Esophagus (tissue), 2 donors: ENCODE measurements at regions not wholly inside any gene's neighbourhood (a gene's known extent, or its start where the extent isn't known, plus 50 kb on each side); places are given as distances from the start of the nearest gene placed in this dataset.

Experiments used
- H3K27ac ChIP-seq, 2 donors: one replicate each; pipeline ENCODE4 v1.5.1; 2013; ENCODE audit warnings: low read depth in 2 of 2, mild to moderate bottlenecking in 2 of 2, inconsistent platforms in 1 of 2, low read length in 1 of 2, moderate library complexity in 1 of 2
- H3K27me3 ChIP-seq, 2 donors: one replicate each; pipeline ENCODE4 v1.6.1; 2013; ENCODE audit warnings: low read length in 2 of 2, control low read depth in 1 of 2, mild to moderate bottlenecking in 1 of 2; ENCODE audit not compliant: insufficient read depth in 2 of 2, control insufficient read depth in 1 of 2
- H3K36me3 ChIP-seq, 2 donors: one replicate each; pipeline ENCODE4 v1.6.1; 2013; ENCODE audit warnings: low read length in 1 of 2; ENCODE audit not compliant: control insufficient read depth in 2 of 2, insufficient read depth in 2 of 2
- H3K4me1 ChIP-seq, 2 donors: one replicate each; pipeline ENCODE4 v1.6.1; 2013; ENCODE audit warnings: low read length in 1 of 2; ENCODE audit not compliant: control insufficient read depth in 2 of 2, insufficient read depth in 2 of 2
- H3K4me3 ChIP-seq, 2 donors: one replicate each; pipeline ENCODE4 v1.5.1; 2013; ENCODE audit warnings: low read length in 2 of 2, mild to moderate bottlenecking in 2 of 2, low read depth in 1 of 2, moderate library complexity in 1 of 2
- H3K9me3 ChIP-seq, 2 donors: one replicate each; pipeline ENCODE4 v1.6.1; 2013; ENCODE audit warnings: mild to moderate bottlenecking in 2 of 2, low read depth in 1 of 2, low read length in 1 of 2, moderate library complexity in 1 of 2; ENCODE audit not compliant: control insufficient read depth in 2 of 2, insufficient read depth in 1 of 2
- WGBS, 2 donors: extraction: QIAGEN DNeasy Blood & Tissue Kit; methylation state at CpG; one replicate each; pipeline ENCODE4 v1.1.7; 2013; 5-methylcytosine and 5-hydroxymethylcytosine counted together
- donor health status: healthy with polysubstance abuse.
- donor health status: Bipolar disorder and iron deficiency.

- no peaks in the 10 kb centered on the region for H3K9me3 ChIP-seq
- H3K36me3 ChIP-seq, result no peaks in the 10 kb centered on the region
- H3K4me1 ChIP-seq, result no peaks in the 10 kb centered on the region
- peak overlapping the region in 1 of 2 donors; percentile 1 for H3K27ac ChIP-seq
- H3K27me3 ChIP-seq, result peaks cover 0 to 6% of the 10 kb centered on the region in 2 donors
- no peak overlapping the region for H3K4me3 ChIP-seq
- 56 to 65% methylated on average over 20 of the region's 20 CpGs for WGBS, 2 donors
These were observed 211.1 kb downstream of the ANKRD60 start for GRCh38 chr20:58017231-58017969.

GRCh38 chr20:58016779-58017178 is 211.7 kb downstream of the ANKRD60 start:
- no peak overlapping the region for H3K4me3 ChIP-seq
- no peaks in the 10 kb centered on the region for H3K36me3 ChIP-seq
- no peak overlapping the region for H3K27ac ChIP-seq
- H3K27me3 ChIP-seq, result peaks cover 0 to 6% of the 10 kb centered on the region in 2 donors
- 81 to 90% methylated on average over 2 of the region's 2 CpGs for whole genome bisulfite sequencing, 2 donors
- H3K9me3 ChIP-seq, result no peaks in the 10 kb centered on the region
- H3K4me1 ChIP-seq, result no peaks in the 10 kb centered on the region

GRCh38 chr20:58014628-58015315 is 213.7 kb downstream of the ANKRD60 start:
- H3K4me1 ChIP-seq, result no peaks in the 10 kb centered on the region
- 50 to 53% methylated on average over 5 of the region's 5 CpGs for WGBS, 2 donors
- H3K9me3 ChIP-seq, result no peaks in the 10 kb centered on the region
- H3K27ac ChIP-seq, result no peak overlapping the region
- no peak overlapping the region for H3K4me3 ChIP-seq
- H3K36me3 ChIP-seq, result no peaks in the 10 kb centered on the region
- H3K27me3 ChIP-seq, result peaks cover 0 to 6% of the 10 kb centered on the region in 2 donors

- 69 to 72% methylated on average over 16 of the region's 16 CpGs for WGBS, 2 donors
- H3K4me3 ChIP-seq, result no peak overlapping the region
These were observed 215.5 kb downstream of the ANKRD60 start for GRCh38 chr20:58012731-58013510.

GRCh38 chr20:58011947-58012610 is 216.4 kb downstream of the ANKRD60 start:
- H3K4me3 ChIP-seq, result no peak overlapping the region
- H3K4me1 ChIP-seq, result no peaks in the 10 kb centered on the region
- H3K27ac ChIP-seq, result no peak overlapping the region
- peaks cover 0 to 6% of the 10 kb centered on the region in 2 donors for H3K27me3 ChIP-seq
- H3K9me3 ChIP-seq, result no peaks in the 10 kb centered on the region
- no peaks in the 10 kb centered on the region for H3K36me3 ChIP-seq
- WGBS, 2 donors, result 88 to 89% methylated on average over 11 of the region's 11 CpGs

More at GRCh38 chr20:58012731-58013510, 215.5 kb downstream of the ANKRD60 start:
- Histone ChIP-seq H3K4me1 (no peaks in the 10 kb centered on the region), H3K36me3 (no peaks in the 10 kb centered on the region), H3K27ac (no peak overlapping the region), H3K27me3 (peaks cover 0 to 6% of the 10 kb centered on the region in 2 donors), H3K9me3 (no peaks in the 10 kb centered on the region)

- Histone ChIP-seq H3K4me1 (no peaks in the 10 kb centered on the region), H3K27ac (no peak overlapping the region), H3K9me3 (no peaks in the 10 kb centered on the region), H3K27me3 (peaks cover 0 to 6% of the 10 kb centered on the region in 2 donors), H3K36me3 (no peaks in the 10 kb centered on the region), H3K4me3 (no peak overlapping the region)
- WGBS, 2 donors, result 85 to 89% methylated on average over 14 of the region's 14 CpGs
These were observed 217.1 kb downstream of the ANKRD60 start for GRCh38 chr20:58011106-58011946.

- H3K4me1 ChIP-seq, result no peaks in the 10 kb centered on the region
- H3K36me3 ChIP-seq, result no peaks in the 10 kb centered on the region
- H3K9me3 ChIP-seq, result no peaks in the 10 kb centered on the region
- H3K4me3 ChIP-seq, result no peak overlapping the region
- peaks cover 0 to 6% of the 10 kb centered on the region in 2 donors for H3K27me3 ChIP-seq
- no peak overlapping the region for H3K27ac ChIP-seq
- 84 to 86% methylated on average over 13 of the region's 13 CpGs for WGBS, 2 donors
These were observed 217.8 kb downstream of the ANKRD60 start for GRCh38 chr20:58010666-58011065.

- Histone ChIP-seq H3K9me3 (no peaks in the 10 kb centered on the region), H3K36me3 (no peaks in the 10 kb centered on the region), H3K4me1 (no peaks in the 10 kb centered on the region), H3K4me3 (no peak overlapping the region), H3K27me3 (peaks cover 0 to 6% of the 10 kb centered on the region in 2 donors), H3K27ac (no peak overlapping the region)
- WGBS, 2 donors, result 81 to 89% methylated on average over 7 of the region's 7 CpGs
These were observed 218.3 kb downstream of the ANKRD60 start for GRCh38 chr20:58010186-58010585.
